Lung (tissue), 11 donors: ENCODE measurements at regions not wholly inside any gene's neighbourhood (a gene's known extent, or its start where the extent isn't known, plus 50 kb on each side); places are given as distances from the start of the nearest gene placed in this dataset.

Experiments
- ATAC-seq: fragments of 200-7000 bp; cut with Tn5 transposase; one replicate; pipeline ENCODE4 v1.9.1; 2020; ENCODE audit warnings: moderate number of reproducible peaks; ENCODE audit not compliant: insufficient read depth, low FRiP score
- DNase-seq, 3 donors: peaks; one replicate each; pipeline ENCODE4 v3.0.0-alpha.2; 2013 to 2017
- H3K27ac ChIP-seq, 2 donors: one replicate each; pipeline ENCODE4 v1.5.1; 2013; ENCODE audit warnings: mild to moderate bottlenecking in 2 of 2, moderate library complexity in 2 of 2, control low read depth in 1 of 2, inconsistent platforms in 1 of 2, low read depth in 1 of 2, low read length in 1 of 2
- H3K27me3 ChIP-seq, 3 donors: one replicate each; pipeline ENCODE4 v1.5.1; 2013; ENCODE audit warnings: low read length in 2 of 3; ENCODE audit not compliant: control insufficient read depth in 3 of 3, insufficient read depth in 3 of 3
- H3K36me3 ChIP-seq, 4 donors: one replicate each; pipeline ENCODE4 v1.5.1; 2013; ENCODE audit warnings: low read length in 4 of 4, mild to moderate bottlenecking in 1 of 4, moderate library complexity in 1 of 4; ENCODE audit not compliant: control insufficient read depth in 4 of 4, insufficient read depth in 4 of 4
- H3K4me1 ChIP-seq, 5 donors: one replicate each; pipeline ENCODE4 v1.5.1; 2013; ENCODE audit warnings: low read length in 5 of 5, mild to moderate bottlenecking in 2 of 5, moderate library complexity in 1 of 5; ENCODE audit not compliant: control insufficient read depth in 5 of 5, insufficient read depth in 5 of 5
- H3K4me3 ChIP-seq: one replicate; pipeline ENCODE4 v1.5.1; 2013; ENCODE audit warnings: mild to moderate bottlenecking, control low read depth, moderate library complexity
- H3K9ac ChIP-seq, 2 donors: one replicate each; pipeline ENCODE4 v1.5.1; 2013; ENCODE audit warnings: low read length in 2 of 2, control low read depth in 1 of 2; ENCODE audit not compliant: insufficient read depth in 1 of 2
- H3K9me3 ChIP-seq, 4 donors: one replicate each; pipeline ENCODE4 v1.5.1; 2013; ENCODE audit warnings: low read length in 3 of 4, mild to moderate bottlenecking in 1 of 4, moderate library complexity in 1 of 4; ENCODE audit not compliant: control insufficient read depth in 4 of 4, insufficient read depth in 3 of 4
- CTCF ChIP-seq: IDR thresholded peaks from 2 replicates; pipeline ENCODE4 v1.5.1; 2012; ENCODE audit warnings: mild to moderate bottlenecking; ENCODE audit errors: control extremely low read depth, extremely low read depth
- WGBS, 2 donors: extraction: QIAGEN DNeasy Blood & Tissue Kit; methylation state at CpG; one replicate each; pipeline ENCODE4 v1.1.7; 2013; 5-methylcytosine and 5-hydroxymethylcytosine counted together
- donor health status: control.
- donor health status: control.
- donor health status: Bipolar disorder and iron deficiency.
- donor health status: healthy.
- donor health status: DM: yes; HTN: yes; CAD: no.

- Histone ChIP-seq H3K9me3 (peaks cover 0 to 1% (median 0%) of the 10 kb centered on the region in 4 donors), H3K36me3 (no peaks in the 10 kb centered on the region), H3K27ac (no peak overlapping the region), H3K4me1 (no peaks in the 10 kb centered on the region), H3K4me3 (no peak overlapping the region), H3K27me3 (no peaks in the 10 kb centered on the region), H3K9ac (no peak overlapping the region)
- 74 to 83% methylated on average over 8 of the region's 8 CpGs for WGBS, 2 donors
- DNase-seq: peak in 1 of 3 donors; percentile 9
- no peak for TF ChIP-seq CTCF
- ATAC-seq: no peak
These were observed 108.1 kb upstream of the G2E3 start for GRCh38 chr14:30450631-30451545.

GRCh38 chr14:30456296-30456695, 102.7 kb upstream of the G2E3 start:
- Histone ChIP-seq H3K4me3 (no peak overlapping the region), H3K27me3 (no peaks in the 10 kb centered on the region), H3K27ac (no peak overlapping the region), H3K36me3 (no peaks in the 10 kb centered on the region), H3K4me1 (no peaks in the 10 kb centered on the region), H3K9ac (no peak overlapping the region), H3K9me3 (no peaks in the 10 kb centered on the region)
- TF ChIP-seq CTCF: no peak
- WGBS, 2 donors: 86 to 87% methylated on average over 2 of the region's 2 CpGs
- DNase-seq: no peak
- no peak for ATAC-seq

- Histone ChIP-seq H3K9ac (no peak overlapping the region), H3K4me1 (no peaks in the 10 kb centered on the region), H3K36me3 (no peaks in the 10 kb centered on the region), H3K9me3 (no peaks in the 10 kb centered on the region), H3K4me3 (no peak overlapping the region), H3K27ac (no peak overlapping the region), H3K27me3 (no peaks in the 10 kb centered on the region)
- no peak for TF ChIP-seq CTCF
- 71 to 84% methylated on average over 3 of the region's 3 CpGs for WGBS, 2 donors
- no peak for ATAC-seq
- no peak for DNase-seq
These were observed 96.6 kb upstream of the G2E3 start for GRCh38 chr14:30462358-30462757.

GRCh38 chr14:30464481-30464880, 94.5 kb upstream of the G2E3 start:
- DNase-seq (no peak), ATAC-seq (no peak)
- Histone ChIP-seq H3K4me3 (no peak overlapping the region), H3K27me3 (no peaks in the 10 kb centered on the region), H3K27ac (no peak overlapping the region), H3K9me3 (no peaks in the 10 kb centered on the region), H3K4me1 (no peaks in the 10 kb centered on the region), H3K9ac (no peak overlapping the region), H3K36me3 (no peaks in the 10 kb centered on the region)
- TF ChIP-seq CTCF: no peak
- 72 to 79% methylated on average over 1 of the region's 1 CpG for WGBS, 2 donors
